GM19043 (cell line): ENCODE measurements at regions not wholly inside any gene's neighbourhood (a gene's known extent, or its start where the extent isn't known, plus 50 kb on each side); places are given as distances from the start of the nearest gene placed in this dataset.
"Not testable (repeated sequence)": the region's sequence is repeated elsewhere in the genome, so short reads cannot be mapped to it uniquely, and the experiment has no call there.

Experiments
- ATAC-seq: cut with Tn5 transposase; IDR thresholded peaks from one replicate; pipeline ENCODE4 v1.9.1; 2021; ENCODE audit warnings: low read depth; ENCODE audit not compliant: unreplicated experiment

GRCh38 chr10:14429043-14429700 is 98.4 kb upstream of the FRMD4A start:
- no peak for ATAC-seq

GRCh38 chr10:14425034-14425433 is 94.3 kb upstream of the FRMD4A start:
- no peak for ATAC-seq

GRCh38 chr10:14423111-14423744 is 92.5 kb upstream of the FRMD4A start:
- no peak for ATAC-seq

- no peak for ATAC-seq
These were observed 91.7 kb upstream of the FRMD4A start for GRCh38 chr10:14422431-14422830.

GRCh38 chr10:14421941-14422340 is 91.2 kb upstream of the FRMD4A start:
- no peak for ATAC-seq

- not testable (repeated sequence) for ATAC-seq
These were observed 86.6 kb upstream of the FRMD4A start for GRCh38 chr10:14417336-14417735.

GRCh38 chr10:14416308-14416700 is 85.6 kb upstream of the FRMD4A start:
- no peak for ATAC-seq

- ATAC-seq, result no peak
These were observed 85.1 kb upstream of the FRMD4A start for GRCh38 chr10:14415676-14416307.

GRCh38 chr10:14414901-14415300 is 84.2 kb upstream of the FRMD4A start:
- ATAC-seq, result no peak

- ATAC-seq, result no peak
These were observed 82.8 kb upstream of the FRMD4A start for GRCh38 chr10:14413523-14413922.

GRCh38 chr10:14412624-14413023 is 81.9 kb upstream of the FRMD4A start:
- no peak for ATAC-seq

GRCh38 chr10:14409856-14410458 is 79.2 kb upstream of the FRMD4A start:
- no peak for ATAC-seq

- ATAC-seq, result no peak
These were observed 78.5 kb upstream of the FRMD4A start for GRCh38 chr10:14409247-14409646.

- no peak for ATAC-seq
These were observed 77.4 kb upstream of the FRMD4A start for GRCh38 chr10:14408139-14408538.

GRCh38 chr10:14407567-14407966 is 76.8 kb upstream of the FRMD4A start:
- no peak for ATAC-seq

GRCh38 chr10:14405076-14406065 is 74.6 kb upstream of the FRMD4A start:
- no peak for ATAC-seq

GRCh38 chr10:14403881-14404623 is 73.3 kb upstream of the FRMD4A start:
- ATAC-seq, result no peak

GRCh38 chr10:14403359-14403758 is 72.6 kb upstream of the FRMD4A start:
- ATAC-seq, result no peak

GRCh38 chr10:14399641-14400040 is 68.9 kb upstream of the FRMD4A start:
- no peak for ATAC-seq

GRCh38 chr10:14397066-14397465 is 66.3 kb upstream of the FRMD4A start:
- no peak for ATAC-seq
